ENCODE measurements at regions not wholly inside any gene's neighbourhood (a gene's known extent, or its start where the extent isn't known, plus 50 kb on each side); places are given as distances from the start of the nearest gene placed in this dataset.

DNA sequence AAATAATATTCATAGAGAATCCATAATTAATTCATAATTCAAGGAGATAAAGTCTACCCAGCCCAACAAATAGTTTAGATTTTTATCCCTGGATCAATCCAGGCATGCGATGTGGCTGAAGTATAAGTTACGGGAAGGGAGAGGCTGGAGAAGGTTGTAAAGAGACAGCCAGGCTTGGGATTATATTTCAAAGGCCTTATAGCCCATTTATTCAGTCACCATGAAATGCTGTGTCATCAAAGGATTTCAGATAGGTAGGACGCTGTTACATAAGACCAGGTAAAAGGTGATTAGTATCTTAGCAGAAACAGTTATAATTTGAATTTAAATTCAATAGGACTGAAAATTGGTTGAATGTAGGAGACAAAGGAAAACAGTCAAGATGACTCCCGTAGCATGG, 73.0 kb upstream of the NFKB1 start:
- H3K4me3 ChIP-seq (ENCODE audit: low read depth, low read length, poor library complexity, severe bottlenecking): no peak overlapping the region
- intact Hi-C loops (cut with micrococcal nuclease; ENCODE audit: unreplicated experiment): no loop called here
- POLR2A ChIA-PET: no interaction called here
- no peak overlapping the region for H2AFZ ChIP-seq (ENCODE audit: low read length)
- no peaks in the 10 kb centered on the region for H3K79me2 ChIP-seq (ENCODE audit: insufficient read depth, low read depth, low read length)
- no peak overlapping the region for H3K4me2 ChIP-seq (ENCODE audit: low read length)
- DNase-seq (ENCODE audit: low spot score): no peak
- H3K9me2 ChIP-seq (ENCODE audit: insufficient read depth, low read length): no peaks in the 10 kb centered on the region
- no peak overlapping the region for H3K27ac ChIP-seq (ENCODE audit: low read depth, low read length, poor library complexity, severe bottlenecking)
- TF ChIP-seq EZH2phosphoT487 (IDR thresholded peaks at IDR 0.05; ENCODE audit: borderline replicate concordance, low read depth, low read length): no peak
- TF ChIP-seq, protein P1, sequence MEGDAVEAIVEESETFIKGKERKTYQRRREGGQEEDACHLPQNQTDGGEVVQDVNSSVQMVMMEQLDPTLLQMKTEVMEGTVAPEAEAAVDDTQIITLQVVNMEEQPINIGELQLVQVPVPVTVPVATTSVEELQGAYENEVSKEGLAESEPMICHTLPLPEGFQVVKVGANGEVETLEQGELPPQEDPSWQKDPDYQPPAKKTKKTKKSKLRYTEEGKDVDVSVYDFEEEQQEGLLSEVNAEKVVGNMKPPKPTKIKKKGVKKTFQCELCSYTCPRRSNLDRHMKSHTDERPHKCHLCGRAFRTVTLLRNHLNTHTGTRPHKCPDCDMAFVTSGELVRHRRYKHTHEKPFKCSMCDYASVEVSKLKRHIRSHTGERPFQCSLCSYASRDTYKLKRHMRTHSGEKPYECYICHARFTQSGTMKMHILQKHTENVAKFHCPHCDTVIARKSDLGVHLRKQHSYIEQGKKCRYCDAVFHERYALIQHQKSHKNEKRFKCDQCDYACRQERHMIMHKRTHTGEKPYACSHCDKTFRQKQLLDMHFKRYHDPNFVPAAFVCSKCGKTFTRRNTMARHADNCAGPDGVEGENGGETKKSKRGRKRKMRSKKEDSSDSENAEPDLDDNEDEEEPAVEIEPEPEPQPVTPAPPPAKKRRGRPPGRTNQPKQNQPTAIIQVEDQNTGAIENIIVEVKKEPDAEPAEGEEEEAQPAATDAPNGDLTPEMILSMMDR (conservative IDR thresholded peaks at IDR 0.05; ENCODE audit: low read length): no peak
- no peaks in the 10 kb centered on the region for H4K20me1 ChIP-seq (ENCODE audit: insufficient read depth, low read length)
- H3K9me3 ChIP-seq (ENCODE audit: low read length): no peaks in the 10 kb centered on the region
- H3K4me1 ChIP-seq (ENCODE audit: insufficient read depth, low read length, poor library complexity, severe bottlenecking): peaks cover 6% of the 10 kb centered on the region
- CTCF ChIA-PET (ENCODE audit: unreplicated experiment): no interaction called here
- H3K36me3 ChIP-seq (ENCODE audit: insufficient read depth, low read length): no peaks in the 10 kb centered on the region; the same call in 1 of the 2 replicates
- no TSS peak for BruUV-seq (replicated peaks)

DNA sequence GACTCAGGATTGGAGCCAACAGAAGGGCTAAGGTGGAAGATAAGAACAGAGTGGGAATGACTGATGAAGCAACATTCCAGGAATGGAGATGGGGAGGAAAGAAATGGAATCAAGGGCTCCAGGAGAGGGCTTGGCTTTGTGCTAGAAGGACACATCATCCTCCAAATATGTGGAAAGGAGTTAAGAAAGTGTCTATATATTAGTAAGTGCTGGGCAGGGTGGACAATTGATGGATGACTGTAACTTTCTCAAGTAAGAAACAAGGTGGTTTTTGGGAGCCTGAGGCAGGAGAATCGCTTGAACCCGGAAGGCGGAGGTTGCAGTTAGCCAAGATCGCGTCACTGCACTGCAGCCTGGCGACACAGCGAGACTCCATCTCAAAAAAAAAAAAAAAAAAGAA, 71.6 kb upstream of the NFKB1 start:
- no peak overlapping the region for H3K27ac ChIP-seq (ENCODE audit: low read depth, low read length, poor library complexity, severe bottlenecking)
- no peaks in the 10 kb centered on the region for H4K20me1 ChIP-seq (ENCODE audit: insufficient read depth, low read length)
- no peaks in the 10 kb centered on the region; the same call in 1 of the 2 replicates for H3K9me3 ChIP-seq (ENCODE audit: low read length)
- no peak overlapping the region for H2AFZ ChIP-seq (ENCODE audit: low read length)
- H3K4me1 ChIP-seq (ENCODE audit: insufficient read depth, low read length, poor library complexity, severe bottlenecking): peaks cover 6% of the 10 kb centered on the region
- no TSS peak for BruUV-seq (replicated peaks)
- intact Hi-C loops (cut with micrococcal nuclease; ENCODE audit: unreplicated experiment): no loop called here
- ChIA-PET POLR2A (interaction anchor here (0.7 to 2.2 kb wide), 8 partner anchors 71 to 1224 kb away, joined by 3 to 13 read pairs (median 5); partner anchors contain the start of genes NFKB1 and SLC39A8), CTCF (ENCODE audit: unreplicated experiment) (interaction anchor here (0.7 kb wide), 1 partner anchor 1329 kb away, joined by 4 read pairs; no protein-coding TSS in a partner anchor)
- no peak overlapping the region for H3K4me2 ChIP-seq (ENCODE audit: low read length)
- no peak for TF ChIP-seq EZH2phosphoT487 (IDR thresholded peaks at IDR 0.05; ENCODE audit: borderline replicate concordance, low read depth, low read length)
- TF ChIP-seq, protein P1 (conservative IDR thresholded peaks at IDR 0.05; ENCODE audit: low read length): no peak
- H3K4me3 ChIP-seq (ENCODE audit: low read depth, low read length, poor library complexity, severe bottlenecking): no peak overlapping the region
- no peak for DNase-seq (ENCODE audit: low spot score)
- no peaks in the 10 kb centered on the region; the same call in 1 of the 2 replicates for H3K36me3 ChIP-seq (ENCODE audit: insufficient read depth, low read length)
- H3K79me2 ChIP-seq (ENCODE audit: insufficient read depth, low read depth, low read length): no peaks in the 10 kb centered on the region
- H3K9me2 ChIP-seq (ENCODE audit: insufficient read depth, low read length): no peaks in the 10 kb centered on the region

DNA sequence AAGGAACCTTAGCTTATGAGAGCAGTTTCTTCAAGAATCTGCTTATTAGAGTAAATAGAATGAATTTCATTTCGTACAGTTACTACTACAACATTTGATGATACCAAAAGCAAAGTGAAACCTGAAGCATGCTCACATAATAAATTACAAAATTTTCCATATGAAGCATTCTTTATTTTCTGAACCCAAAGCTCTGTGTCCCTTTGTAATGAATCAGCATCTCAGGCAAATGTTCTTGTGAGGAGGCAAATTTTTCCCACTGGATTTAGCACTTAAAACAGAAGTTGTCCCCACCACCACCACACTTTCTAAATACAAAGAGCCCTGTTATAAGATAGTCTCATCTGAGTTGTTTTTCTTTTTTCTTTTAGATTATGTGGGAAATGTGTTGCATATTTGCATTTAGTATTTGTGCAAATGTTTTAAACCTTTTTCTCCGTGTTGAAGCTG, 70.7 kb upstream of the NFKB1 start:
- intact Hi-C loops (cut with micrococcal nuclease; ENCODE audit: unreplicated experiment): loop anchor here (2.0 kb wide), 3 partner anchors 70 to 660 kb away; partner anchors contain the start of gene NFKB1
- peaks cover 6% of the 10 kb centered on the region for H3K4me1 ChIP-seq (ENCODE audit: insufficient read depth, low read length, poor library complexity, severe bottlenecking)
- H3K4me2 ChIP-seq (ENCODE audit: low read length): peak overlapping the region; percentile 100
- no peak for TF ChIP-seq EZH2phosphoT487 (IDR thresholded peaks at IDR 0.05; ENCODE audit: borderline replicate concordance, low read depth, low read length)
- no peaks in the 10 kb centered on the region; the same call in 1 of the 2 replicates for H3K36me3 ChIP-seq (ENCODE audit: insufficient read depth, low read length)
- H4K20me1 ChIP-seq (ENCODE audit: insufficient read depth, low read length): no peaks in the 10 kb centered on the region
- TSS peak; percentile 85 for BruUV-seq (replicated peaks)
- no peaks in the 10 kb centered on the region for H3K79me2 ChIP-seq (ENCODE audit: insufficient read depth, low read depth, low read length)
- no peak for DNase-seq (ENCODE audit: low spot score)
- peak overlapping the region; percentile 69 for H3K4me3 ChIP-seq (ENCODE audit: low read depth, low read length, poor library complexity, severe bottlenecking)
- ChIA-PET POLR2A (interaction anchor here (0.5 to 2.2 kb wide), 20 partner anchors 10 to 1223 kb away, joined by 3 to 13 read pairs (median 4); partner anchors contain the start of genes NFKB1 and SLC39A8), CTCF (ENCODE audit: unreplicated experiment) (interaction anchor here (0.6 to 0.7 kb wide), 2 partner anchors 266 to 1330 kb away, joined by 4 read pairs; no protein-coding TSS in a partner anchor)
- no peaks in the 10 kb centered on the region for H3K9me2 ChIP-seq (ENCODE audit: insufficient read depth, low read length)
- peak overlapping the region; percentile 100 for H2AFZ ChIP-seq (ENCODE audit: low read length)
- peak overlapping the region; percentile 48 for H3K27ac ChIP-seq (ENCODE audit: low read depth, low read length, poor library complexity, severe bottlenecking)
- no peaks in the 10 kb centered on the region; the same call in 1 of the 2 replicates for H3K9me3 ChIP-seq (ENCODE audit: low read length)
